ENCODE measurements at regions not wholly inside any gene's neighbourhood (a gene's known extent, or its start where the extent isn't known, plus 50 kb on each side); places are given as distances from the start of the nearest gene placed in this dataset.

DNA sequence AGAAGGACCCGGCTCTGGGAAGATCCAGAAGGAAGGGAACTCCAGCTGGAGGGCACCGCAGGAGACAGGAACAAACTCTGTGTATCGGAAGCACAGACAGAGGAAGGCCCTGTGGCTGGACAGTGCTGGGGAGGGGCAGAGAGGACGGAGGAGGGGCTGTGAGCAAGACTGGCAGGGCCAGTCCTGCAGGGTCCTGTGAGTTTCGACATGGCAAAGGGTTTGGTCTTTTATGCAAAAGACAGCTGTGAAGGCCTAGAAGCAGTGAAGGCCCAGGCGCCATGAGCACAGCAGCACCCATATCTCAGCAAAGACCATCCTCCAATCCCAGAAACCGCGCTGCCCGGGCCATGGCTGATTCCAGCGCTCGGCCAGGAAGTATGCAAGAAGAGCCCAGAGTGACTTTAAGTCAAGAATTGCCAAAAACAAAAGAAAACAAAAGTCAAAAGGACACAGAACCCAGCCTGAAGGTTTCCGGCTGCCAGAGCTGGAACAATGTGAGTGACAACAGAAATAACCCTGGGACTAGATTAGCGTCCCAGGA is 126.5 kb downstream of the NCOR2 start:
- no peak for DNase-seq

DNA sequence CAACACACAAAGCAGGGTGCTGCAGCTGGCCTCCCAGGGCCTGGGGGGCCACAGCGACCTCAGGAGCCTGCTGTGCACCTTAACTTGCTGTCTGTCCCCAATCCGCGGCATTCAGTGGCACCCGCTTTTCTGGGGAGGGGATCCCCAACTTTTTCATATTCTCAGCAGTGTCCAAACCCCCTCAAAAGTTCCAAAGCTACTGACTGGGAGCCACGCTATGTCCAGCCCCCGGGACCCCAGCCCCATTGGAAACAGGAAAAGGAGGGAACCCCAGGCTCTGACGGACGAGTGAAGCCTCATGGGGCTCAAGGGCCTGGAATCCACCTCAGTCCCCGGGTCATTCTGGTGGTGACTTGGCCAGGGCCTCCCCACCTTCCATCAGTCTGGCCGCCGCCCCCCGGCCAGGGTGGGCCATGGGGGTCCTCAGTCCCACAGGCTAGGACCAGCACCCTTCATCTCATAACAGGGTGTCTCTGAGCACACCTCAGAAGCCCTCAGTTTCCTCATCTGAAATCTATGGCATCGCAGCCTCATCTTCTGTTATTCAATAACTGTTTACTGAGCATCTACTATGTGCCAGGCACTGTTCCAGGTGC is 127.3 kb downstream of the NCOR2 start:
- no peak for DNase-seq

DNA sequence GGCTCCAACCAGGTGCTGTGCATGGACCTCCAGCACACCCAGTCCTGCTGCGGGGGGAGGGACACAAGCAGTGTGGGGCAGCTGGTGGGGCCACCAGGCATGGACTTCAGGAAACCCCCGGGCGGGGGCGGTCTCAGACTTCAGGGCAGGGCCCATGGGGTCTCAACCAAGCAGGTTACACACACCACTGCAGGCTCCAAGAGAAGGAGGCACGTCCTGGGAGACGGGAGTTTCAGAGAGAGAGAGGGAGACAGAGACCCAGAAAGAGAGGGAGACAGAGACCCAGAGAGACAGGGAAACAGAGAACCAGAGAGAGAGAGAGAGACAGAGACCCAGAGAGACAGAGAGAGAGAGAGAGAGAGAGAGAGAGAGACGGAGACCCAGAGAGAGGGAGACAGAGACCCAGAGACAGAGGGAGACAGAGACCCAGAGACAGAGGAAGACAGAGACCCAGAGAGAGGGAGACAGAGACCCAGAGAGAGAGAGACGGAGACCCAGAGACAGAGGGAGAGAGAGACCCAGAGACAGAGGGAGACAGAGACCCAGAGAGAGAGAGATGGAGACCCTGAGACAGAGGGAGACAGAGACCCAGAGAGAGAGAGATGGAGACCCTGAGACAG is 128.9 kb downstream of the NCOR2 start:
- DNase-seq: no peak

DNA sequence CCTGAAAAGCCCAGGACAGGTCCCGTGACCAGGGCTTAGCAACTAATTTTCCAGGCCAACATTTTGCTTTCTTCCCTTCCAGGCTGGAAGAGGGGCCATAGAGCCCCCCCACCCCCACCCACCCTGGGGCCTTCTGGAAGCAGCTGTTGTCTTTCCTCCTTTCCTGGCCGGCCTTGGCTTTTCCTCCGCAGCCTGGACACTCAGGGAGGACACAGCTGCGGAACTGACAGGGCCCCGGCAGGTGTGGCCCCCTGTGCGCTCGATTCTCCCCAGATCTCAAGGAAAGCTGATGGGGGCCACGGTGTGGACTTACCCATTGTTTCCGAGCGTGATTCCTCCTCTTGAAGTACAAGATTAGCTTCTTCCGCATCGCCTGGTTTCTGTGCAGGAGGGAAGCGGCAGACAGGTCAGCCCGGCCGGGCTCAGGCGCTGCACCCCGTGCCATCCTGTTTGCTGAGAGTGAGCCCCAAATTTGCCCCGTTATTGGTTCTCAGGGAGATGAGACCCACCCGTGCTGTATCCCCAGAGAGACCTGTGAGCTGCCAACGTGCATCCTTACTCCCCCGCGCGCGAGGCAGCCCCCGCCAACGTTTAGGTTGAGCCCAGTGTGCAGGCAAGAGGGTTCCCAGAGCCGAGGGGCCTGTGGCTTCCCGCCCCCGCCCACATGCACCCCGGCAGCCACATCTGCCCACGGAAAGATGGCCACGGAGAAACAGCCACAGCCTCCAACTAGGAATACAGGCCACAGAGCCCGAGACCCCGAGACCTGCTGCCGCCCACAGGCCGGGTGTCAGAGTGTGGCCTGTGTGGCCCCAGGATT is 129.6 kb downstream of the NCOR2 start:
- DNase-seq: no peak

DNA sequence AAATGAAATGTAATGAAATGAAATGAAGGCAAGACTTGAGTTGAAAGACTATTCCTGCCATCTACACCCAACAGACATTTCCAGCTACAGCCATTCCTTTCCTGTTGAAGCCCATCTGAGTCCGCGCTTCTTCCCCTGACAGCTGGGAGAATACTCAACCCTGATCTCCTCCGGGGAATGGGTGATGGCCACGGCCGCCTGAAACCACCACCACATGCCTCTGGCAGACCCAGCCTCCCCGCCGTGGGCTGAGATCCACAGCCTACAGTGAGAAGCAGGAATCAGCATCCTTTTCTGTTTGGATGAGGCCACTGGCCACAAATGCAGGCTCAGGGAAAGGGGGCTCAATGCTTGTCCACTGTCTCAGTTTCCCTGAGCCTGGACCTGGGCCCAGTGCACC is 130.3 kb downstream of the NCOR2 start:
- DNase-seq: no peak

DNA sequence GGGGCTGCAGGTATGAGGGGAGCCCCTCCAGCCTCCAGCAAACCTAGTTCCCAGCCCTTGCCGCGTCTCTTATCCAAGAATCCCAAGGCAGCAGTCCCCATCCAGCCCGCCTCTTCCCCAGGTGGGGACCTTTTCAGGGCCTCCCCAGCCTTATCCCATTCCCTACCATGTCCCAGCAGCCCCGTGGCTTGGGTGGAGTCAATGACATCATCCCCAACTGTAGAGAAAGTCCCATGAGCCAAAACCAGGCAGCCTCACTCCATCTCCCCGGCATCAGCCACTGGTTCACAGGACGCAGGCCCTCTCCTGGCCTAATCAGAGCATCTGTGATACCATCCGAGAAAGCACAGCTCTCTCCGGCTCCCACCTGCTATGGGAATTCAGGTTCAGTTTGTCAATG is 131.0 kb downstream of the NCOR2 start:
- no peak for DNase-seq

DNA sequence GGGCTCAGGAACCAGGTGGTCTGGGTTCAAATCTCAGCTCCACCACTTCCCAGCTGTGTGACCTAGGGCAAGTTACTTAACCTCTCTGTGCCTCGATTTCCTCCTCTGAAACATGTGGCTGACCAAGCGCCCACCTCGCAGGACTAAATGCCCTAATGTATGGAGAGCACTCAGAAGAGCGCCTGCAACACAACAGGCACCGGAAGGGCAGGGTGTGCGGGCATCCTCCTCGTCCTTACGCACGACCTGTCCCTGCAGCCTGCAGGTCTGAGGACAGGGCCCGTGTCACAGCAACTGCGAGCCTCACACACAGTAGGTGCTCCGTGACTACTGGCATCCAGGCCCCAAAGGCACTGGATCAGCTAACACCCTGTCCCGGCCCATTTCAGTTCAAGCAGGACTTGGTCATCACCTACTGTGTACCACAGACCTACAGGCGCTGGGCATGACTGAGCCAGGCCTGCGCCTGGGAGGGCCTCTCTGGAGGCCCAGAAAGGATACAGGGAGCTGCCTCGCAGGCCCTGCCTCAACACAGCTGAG is 131.5 kb downstream of the NCOR2 start:
- DNase-seq: no peak

DNA sequence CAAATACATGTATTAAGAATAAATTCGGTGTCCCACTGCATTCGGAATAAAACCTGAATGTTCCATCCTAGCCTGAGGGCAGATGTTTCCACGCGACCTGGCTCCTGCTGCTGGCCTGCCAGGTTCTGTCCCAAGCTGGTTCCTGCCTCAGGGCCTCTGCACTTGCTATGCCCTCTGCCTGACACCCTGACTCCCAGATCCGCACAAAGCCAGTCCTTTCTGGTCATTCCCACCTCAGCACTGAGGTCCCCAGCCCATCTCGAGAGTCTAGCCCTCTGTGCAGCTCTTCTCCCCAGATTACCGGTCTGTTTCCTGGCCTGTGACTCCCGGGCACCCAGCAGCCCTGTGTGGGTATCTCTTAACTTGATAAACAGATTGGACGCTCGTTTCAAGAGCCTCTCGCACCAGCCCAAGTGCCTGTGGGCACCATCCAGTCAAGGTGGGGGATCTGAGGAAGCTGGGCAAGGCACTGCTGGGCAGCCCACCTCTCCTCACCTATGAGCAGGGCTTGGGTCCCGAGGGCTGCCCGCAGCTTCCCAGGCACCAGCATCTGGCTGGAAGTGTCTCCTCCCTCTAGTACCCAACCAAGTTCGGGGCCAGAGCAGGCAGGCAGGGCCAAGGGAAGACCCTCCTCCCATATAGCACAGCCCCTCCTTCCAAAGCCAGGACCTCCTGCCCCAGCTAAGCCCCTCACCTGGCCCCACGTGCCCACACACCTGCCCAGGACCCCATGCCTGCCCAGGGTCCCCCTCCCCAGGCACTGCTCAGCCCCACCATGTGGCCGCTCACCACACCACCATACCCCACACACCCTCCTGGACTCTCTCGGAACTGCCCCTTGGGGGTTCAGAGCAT is 132.2 kb downstream of the NCOR2 start:
- no peak for DNase-seq

DNA sequence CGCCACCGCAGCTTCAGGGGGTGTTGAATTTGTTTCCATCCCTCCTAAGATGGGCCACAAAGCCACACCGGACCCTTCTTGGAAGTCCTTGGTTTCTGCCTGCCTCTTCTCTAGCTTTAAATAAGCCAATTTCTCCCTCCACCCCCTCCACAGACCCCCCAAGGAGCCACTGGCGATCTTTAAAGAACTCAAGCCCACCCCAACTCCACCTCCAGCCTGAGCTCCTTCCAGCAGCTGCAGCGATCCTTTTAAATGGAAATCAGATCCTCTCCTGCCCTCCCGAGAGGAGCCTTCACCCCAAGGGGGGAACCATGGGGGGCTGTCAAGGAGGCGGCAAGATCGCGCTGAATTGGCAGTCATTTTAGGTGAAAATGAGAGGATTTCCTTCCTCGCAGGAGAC is 133.1 kb downstream of the NCOR2 start:
- DNase-seq: no peak

DNA sequence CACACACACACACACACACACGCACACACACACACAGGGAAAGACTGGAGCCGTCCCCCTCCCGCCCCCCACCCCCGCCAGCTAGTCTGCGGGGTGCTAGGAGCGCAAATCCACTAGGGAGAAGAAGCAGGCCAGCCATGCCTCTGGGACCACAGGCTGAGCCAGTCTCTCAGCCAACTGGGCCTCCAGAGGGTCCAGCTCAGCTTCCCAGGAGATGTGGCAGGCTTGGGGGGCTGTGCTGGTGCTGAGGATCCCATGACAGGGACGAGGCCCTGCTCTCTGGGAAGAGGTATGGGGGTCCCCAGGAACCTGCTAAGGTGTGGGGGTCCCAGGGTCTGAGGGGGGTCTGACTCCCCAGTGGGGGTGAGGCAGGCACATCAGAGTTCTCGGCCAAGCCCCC is 133.5 kb downstream of the NCOR2 start:
- DNase-seq: no peak

DNA sequence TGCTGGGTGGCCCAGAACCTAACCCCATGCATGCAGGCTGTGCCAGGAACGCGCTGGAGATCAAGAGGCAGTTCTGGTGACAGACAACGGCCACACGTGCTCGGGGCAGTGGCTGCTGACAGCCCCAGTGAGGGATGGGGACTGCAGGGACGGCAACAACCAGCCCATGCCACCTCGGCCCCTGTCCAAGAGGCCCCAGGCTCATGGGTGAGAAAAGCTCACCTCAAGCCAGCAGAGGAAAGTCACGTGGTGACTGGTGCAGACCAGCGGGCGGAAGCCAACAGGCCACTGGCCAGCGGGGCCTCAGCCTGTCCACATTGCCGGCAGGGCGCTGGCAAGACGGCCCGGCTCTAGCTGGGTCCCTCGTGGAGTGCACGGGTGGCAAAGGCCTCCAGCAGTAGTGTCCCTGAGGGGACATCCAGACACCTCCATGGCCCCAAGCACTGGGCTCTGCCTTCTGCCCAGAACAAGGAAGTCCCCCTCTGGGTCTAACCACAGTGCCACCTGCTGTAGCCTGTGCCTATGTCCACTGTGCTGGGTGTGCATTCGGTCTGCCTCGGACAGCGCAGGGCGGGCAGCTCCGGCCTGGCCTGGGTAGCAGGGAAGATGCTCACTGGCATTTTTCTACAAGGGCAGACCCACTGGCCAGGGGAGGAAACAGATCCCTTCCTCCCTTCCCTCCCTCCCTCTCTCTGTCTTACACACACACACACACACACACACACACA is 134.1 kb downstream of the NCOR2 start:
- no peak for DNase-seq

DNA sequence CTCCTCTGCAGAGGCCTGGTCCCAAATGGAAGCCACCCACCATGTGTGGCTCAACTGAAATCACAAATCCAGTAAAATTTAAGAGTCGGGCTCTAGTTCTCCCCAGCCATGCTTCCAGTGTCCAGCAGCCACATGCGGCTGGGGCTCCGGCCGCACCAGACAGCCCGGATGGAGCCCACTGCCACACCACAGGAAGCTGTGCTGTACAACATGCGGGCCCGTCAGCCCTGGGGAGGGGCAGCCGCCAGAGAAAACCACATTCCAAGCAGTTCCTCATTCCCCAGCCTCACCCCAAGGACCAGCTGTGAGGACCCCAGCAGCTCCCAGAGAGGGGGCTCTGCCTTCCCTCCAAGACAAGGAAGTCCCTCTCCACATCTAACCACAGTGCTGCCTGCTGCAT is 135.0 kb downstream of the NCOR2 start:
- DNase-seq: no peak

DNA sequence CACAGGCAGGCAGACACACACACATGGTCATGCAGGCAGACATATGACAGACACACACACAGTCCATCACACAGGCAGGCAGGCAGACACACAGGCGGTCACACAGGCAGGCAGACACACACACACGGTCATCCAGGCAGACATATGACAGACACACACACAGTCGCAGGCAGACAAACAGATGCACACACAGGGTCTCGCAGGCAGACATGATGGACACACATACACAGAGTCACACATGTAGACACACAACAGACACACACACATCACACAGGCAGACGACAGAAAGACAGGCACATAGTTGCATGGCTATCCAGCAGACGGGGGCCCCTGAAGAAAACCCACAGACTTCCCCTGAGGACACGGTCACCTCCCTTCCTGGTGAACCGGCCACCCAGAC is 135.4 kb downstream of the NCOR2 start:
- no peak for DNase-seq

DNA sequence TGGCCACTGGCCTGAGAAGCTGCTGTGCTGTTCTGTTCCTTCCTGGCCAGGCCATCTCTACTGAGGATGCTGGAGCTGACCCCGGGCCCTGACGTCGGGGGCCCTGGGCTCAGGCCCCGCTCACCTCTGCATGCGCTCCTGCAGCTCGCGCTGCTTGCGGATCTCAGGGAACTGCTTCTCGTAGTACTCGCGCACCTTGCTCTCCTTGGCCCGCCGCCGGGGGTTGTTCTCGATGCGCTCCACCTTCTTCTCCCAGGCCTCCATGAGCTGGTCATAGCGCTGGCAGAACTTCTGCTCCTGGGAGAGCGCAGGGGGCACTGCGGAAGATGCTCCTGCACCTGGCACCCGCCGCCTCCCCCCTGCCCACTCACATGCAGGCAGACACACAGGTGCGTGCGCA is 135.6 kb downstream of the RFLNA start:
- DNase-seq: no peak

DNA sequence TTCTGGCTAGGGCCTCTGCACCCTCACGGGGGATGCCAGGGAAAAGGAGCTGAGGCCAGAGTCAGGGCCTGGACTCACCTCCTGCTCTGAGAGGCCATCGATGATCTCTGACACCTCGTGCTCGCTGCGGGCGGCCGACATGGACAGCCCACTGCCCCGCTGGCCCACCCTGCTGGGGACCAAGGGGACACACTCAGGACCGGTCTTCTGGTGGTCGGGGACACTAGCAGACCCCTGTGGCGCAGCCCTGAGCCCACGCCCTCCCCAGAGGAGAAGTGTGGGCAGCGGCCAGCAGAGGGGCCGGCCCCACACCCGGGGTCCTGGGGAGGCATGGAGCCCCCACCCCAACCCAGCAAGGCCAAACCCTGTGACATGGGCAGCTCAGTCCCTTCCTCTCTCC is 134.6 kb downstream of the RFLNA start:
- DNase-seq: no peak

DNA sequence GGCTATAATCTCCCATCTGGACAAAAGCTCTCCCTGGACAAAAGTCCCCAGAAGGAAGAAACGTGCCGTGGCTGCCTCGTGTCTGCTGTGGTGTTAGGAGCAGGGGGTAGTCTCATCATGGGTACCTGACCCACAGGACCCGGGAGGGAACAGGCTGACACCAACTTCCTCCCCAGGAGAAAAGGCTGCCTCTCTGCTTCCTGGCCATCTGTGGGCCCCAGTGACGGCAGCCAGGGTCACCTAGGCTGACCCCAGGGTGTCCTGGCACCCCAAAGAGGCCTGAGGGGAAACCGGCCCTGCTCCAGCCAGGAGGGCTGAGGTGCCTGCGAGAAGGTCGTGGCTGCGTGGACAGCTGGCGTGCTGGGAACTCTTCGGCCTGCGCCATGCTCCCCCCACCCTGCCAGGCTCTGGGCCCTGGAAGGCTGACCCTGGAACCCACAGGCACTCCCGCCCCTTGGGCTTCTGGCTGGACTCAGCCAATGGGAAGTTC is 133.9 kb downstream of the RFLNA start:
- no peak for DNase-seq

DNA sequence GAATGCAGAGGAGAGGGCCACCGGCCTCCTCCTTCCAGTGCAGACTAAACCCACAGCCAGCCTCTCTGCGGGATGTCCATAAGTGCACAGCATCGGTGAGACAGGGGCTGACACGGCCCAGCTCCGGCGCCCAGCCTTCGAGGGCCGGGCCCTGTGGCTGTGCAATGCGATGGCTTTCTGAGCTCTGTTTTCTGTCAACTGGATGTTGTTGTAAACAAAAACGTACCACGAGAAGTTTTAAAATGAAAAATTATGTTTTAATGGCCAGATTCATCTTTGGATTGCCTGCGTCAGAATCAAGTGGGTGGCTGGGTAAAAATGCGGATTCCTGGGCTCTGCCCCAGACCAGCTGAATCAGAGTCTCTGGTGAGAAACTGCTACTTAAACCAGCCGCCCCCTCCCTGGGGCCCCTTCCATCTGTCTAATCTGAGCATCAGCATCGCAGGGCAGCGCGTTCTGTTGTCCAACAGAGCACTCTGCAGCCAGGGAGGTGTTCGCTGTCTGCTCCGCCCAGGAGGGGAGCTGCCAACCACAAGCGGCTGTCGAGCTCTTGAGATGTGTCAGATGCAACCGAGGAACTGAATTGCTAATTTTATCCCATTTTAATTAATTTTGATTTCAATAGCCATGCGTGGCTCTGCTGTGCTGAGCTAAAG is 133.4 kb downstream of the RFLNA start:
- peak in 1 of 2 donors; percentile 44 for DNase-seq

DNA sequence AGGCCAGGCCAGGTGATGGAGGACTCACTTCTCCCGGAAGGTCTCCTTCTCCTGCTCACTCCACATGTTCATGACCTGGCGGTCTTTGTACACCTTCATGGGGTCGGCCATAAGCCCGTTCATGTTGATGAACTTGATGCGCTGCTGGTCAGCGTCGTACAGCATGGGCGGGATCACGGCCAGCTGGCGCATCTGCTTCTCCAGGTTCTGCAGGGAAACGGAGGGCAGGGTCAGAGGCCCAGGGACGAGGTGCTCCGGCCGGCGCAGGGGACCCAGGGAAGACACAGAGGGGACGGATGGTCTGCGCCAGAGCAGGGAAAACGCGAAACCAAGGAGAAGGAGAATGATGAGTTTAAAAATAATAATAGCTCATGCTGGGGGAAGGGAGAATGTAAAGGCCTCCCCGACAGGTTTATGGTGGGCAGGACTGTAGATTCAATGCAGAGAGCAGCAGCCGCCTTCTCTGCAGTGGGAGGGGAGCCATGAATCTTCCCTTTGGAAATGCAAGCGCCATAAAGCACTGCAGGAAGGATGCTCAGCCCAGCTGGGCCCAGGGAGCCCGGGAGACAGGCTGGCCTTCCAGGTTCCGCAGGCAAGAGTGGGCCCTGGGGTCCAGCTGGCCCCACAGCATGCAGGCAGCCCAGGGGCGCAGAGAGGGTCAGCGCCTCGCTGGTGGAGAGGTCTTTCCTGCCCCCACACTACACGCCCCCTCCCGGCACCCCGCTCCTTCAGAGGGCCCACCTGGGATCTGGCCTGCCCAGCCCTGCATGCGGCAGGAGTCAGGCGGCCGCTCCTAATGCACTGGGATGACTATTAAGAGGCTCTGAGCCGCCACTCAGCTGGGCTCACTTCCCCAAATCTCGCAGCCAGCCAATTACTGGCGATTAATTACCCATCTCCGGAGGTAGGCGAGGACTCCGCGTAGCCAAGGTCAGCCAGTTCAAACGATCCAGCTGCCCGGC is 132.0 kb downstream of the RFLNA start:
- DNase-seq: no peak

DNA sequence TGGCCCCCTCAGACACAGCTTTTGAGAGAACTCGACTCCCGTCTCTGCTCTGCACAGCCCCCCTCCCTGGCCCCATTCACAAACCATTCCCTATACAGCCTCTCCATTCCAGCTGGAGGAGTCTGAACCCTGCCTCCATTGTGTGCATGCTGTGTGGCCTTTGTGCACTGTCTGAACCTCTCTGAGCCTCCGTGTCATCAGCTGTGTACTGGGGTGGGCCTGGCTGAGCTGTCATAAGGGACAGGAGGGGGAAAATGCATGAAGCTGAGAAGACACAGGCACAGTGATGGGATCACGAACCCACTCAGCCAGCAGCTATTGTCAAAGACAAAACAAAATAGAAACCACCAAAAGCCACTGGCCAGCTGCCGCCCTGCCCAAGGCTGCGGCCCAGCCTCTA is 130.8 kb downstream of the RFLNA start:
- DNase-seq: no peak

DNA sequence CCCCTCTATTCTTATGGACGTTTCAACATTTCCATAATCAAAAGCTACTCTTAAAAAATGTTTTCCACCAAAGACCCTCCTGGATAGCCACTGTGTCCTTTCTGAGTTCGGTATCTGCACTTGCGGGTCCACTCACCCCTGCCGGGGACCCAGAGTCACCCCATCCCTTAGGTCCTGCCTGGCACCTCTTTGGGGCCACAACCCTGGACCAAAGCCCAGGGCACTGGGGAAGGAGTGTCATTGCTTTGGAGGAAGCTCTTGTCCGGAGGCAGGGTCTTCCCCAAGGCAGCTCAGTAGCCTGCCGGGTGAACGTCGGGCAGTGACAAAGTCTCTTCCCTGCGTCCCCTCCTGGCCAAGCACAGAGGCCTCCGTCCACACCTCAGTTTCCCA is 129.6 kb downstream of the RFLNA start:
- DNase-seq: no peak
